A549 (cell line): ENCODE measurements at regions not wholly inside any gene's neighbourhood (a gene's known extent, or its start where the extent isn't known, plus 50 kb on each side); places are given as distances from the start of the nearest gene placed in this dataset.

Experiments
- CTCF ChIP-seq: fragments of >200 bp; sonication (Bioruptor Twin); formaldehyde crosslinking; IDR thresholded peaks from 3 replicates; pipeline ENCODE4 v1.5.1; 2016
- HDAC2 ChIP-seq: fragments of 200-600 bp; sonication (generic); IDR thresholded peaks from 2 replicates; pipeline ENCODE4 v1.6.1; 2016
- JUNB ChIP-seq: fragments of >200 bp; sonication (Bioruptor Twin); formaldehyde crosslinking; IDR thresholded peaks from 2 replicates; pipeline ENCODE4 v1.6.1; 2016

- TF ChIP-seq HDAC2 = no peak
- TF ChIP-seq CTCF = no peak
- TF ChIP-seq JUNB = no peak
Measured at GRCh38 chr6:8958894-8959511, 523.7 kb upstream of the SLC35B3 start.
